Activated gamma-delta T cell treated with Interleukin-2 at 50 U/mL for 16 hours (primary cell): ENCODE measurements at regions not wholly inside any gene's neighbourhood (a gene's known extent, or its start where the extent isn't known, plus 50 kb on each side); places are given as distances from the start of the nearest gene placed in this dataset.
A peak's percentile ranks its signal among the peaks of the same experiment; 100 is the strongest.

Experiments used
- DNase-seq: peaks from one replicate; pipeline ENCODE4 v3.0.0-alpha.2; 2020

GRCh38 chr6:142500250-142500786 is 198.5 kb downstream of the ADGRG6 start:
- no peak for DNase-seq

GRCh38 chr6:142501795-142502194 is 200.0 kb downstream of the ADGRG6 start:
- DNase-seq: no peak

DNA sequence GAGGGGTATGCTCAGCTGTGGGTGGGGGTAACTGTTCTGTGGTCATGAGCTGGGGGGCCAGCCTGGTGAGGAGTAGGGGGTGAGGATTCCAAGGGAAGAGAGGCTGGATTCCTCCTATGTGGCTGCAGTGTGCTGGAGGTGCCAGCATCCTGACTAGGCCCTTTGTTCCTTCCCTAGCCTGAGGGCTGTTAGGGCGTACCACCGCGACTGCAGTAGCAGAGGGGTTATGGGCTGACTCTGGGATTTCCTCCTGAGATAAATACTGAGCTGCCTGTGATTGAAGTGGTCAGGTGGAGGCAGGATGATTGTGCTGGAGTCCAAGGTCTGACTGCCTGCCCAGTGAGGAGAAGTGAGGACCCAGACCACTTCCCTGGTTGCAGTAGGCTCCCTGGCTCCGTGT is 205.3 kb downstream of the ADGRG6 start:
- no peak for DNase-seq

DNA sequence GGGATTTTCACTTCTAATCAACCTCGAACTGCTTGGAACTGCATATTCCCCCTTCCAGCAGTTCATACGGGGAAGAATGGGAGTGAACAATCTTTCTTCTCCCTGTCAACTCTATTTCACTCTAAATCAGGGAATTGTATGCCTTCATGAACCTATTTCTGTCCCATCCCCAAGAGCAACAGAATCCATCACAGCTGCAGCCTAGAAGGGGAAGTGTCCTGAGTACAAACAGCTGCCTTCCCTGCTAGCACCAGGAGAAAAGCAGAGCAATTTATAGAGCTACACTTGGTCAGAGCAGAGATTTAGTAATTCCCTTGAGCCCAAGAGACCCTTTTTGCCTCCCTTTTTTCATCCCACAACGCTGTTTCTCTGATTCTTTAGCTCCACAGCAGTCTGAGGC is 208.4 kb downstream of the ADGRG6 start:
- no peak for DNase-seq

- DNase-seq: no peak
Measured at GRCh38 chr6:142518126-142518525, 216.3 kb downstream of the ADGRG6 start.

DNA sequence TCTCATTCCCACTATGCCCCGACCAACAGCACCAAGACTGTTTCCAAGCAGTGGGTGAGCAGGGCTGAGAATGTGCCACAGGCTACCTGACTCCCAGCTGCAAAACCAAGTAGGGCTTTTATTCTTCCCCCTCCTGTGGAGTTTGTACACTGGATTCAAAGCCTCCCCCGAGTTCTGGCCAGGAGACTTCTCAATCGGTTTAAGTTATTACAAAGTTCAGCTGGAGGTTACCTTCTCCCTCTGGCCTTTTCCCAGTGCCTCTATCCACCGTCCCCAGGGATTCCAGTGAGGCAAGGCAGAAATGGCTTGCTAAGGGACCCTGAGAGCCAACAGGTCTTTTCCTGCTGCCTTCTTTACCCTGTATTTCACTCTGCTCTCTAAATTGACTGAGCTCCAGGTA is 217.0 kb downstream of the ADGRG6 start:
- DNase-seq: no peak

DNA sequence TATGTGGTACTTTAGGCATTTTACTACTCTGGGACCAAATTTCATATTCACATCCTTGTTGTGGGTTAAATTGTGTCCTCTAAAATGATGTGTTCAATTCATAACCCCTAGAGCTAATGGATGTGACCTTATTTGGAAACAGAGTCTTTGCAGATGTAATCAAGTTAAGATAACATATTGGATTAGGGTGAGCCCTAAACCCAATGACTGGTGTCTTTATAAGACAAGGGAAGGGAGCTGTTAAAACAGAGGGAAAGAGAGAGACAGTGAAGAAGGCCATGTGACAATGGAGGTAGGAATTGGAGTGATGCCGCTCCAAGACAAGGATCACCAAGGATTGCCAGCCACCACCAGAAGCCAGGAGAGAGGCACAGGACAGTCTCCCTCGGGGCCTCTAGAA is 220.0 kb downstream of the ADGRG6 start:
- DNase-seq: no peak

GRCh38 chr6:142523515-142524375 is 221.9 kb downstream of the ADGRG6 start:
- DNase-seq: no peak

DNA sequence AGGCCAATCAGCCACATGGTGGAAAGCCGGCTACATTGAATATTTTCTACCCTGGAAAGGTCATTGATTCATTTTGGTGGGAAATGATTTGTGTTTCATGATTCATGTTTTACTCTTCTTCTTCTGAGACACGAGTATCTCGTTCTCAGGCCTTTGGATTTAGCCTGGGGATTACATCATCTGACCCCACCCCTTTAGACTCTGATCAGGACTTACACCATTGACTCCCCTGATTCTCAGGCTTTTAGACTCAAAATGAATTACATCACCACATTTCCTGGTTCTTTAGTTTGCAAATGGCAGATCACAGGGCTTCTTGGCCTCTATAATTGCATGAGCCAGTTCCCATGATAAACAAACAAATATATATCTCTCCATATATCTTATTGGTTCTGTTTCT is 228.8 kb downstream of the ADGRG6 start:
- DNase-seq: no peak

- DNase-seq: no peak
Measured at GRCh38 chr6:142531727-142532126, 229.9 kb downstream of the ADGRG6 start.

- DNase-seq: no peak
Measured at GRCh38 chr6:142534076-142534475, 232.3 kb downstream of the ADGRG6 start.

DNA sequence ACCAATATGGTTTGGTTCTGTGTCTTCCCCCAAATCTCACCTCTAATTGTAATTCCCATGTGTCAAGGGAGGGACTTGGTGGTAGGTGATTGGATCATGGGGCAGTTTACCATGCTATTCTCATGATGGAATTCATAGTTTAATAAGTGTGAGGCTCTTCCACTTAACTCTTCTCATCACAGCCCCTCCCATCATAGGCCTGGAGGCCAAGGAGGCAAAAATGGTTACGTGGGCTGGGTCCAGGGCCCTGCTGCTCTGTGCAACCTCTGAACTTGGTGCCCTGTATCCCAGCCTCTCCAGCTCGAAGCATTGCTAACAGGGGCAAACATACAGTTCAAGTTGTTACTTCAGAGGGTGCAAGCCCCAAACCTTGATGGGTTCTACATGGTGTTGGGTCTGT is 232.7 kb downstream of the ADGRG6 start:
- DNase-seq: no peak

- DNase-seq: no peak
Measured at GRCh38 chr6:142537612-142538478, 236.0 kb downstream of the ADGRG6 start.

- DNase-seq: no peak
Measured at GRCh38 chr6:142542704-142543233, 241.0 kb downstream of the ADGRG6 start.

DNA sequence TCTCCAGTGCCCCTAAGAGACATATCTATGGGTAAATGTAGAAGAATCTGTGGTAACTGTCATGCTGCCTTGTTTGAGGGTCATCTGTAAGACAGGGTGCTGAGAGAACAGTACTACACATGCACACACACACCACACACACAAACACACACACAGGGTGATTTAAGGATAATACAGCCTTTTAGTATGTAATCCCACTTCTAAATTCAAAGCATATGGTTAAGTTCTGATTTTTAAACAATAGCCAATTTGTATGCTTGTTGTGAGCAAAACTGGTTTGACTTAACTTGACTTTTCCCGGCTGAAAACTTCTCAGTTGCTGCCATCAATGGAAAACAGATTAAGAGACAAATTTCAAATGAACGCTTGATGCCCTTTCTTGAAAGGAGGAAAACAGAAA is 241.8 kb downstream of the ADGRG6 start:
- DNase-seq: no peak

GRCh38 chr6:142544199-142544838 is 242.5 kb downstream of the ADGRG6 start:
- DNase-seq: no peak

- no peak for DNase-seq
Measured at GRCh38 chr6:142545147-142545546, 243.3 kb downstream of the ADGRG6 start.

DNA sequence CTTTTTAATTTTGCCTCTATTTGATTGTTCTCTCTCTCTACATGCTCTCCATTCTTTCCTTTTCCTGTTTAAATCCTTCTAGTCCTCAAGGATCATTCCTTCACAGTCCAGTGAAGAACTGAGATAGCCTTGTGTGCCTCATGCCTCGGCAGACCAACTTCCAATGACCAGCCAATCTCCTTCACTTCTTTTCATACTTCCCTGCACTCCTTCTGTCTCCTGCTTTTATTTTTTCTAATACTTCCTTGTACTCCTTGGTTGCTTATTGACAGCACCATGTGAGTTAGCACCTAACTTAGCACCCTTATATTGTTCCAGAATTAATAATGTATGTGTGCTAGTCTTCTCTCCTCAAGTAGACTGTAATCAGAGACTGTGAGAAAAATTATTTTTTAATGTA is 246.8 kb downstream of the ADGRG6 start:
- no peak for DNase-seq

GRCh38 chr6:142550310-142551063 is 248.7 kb downstream of the ADGRG6 start:
- DNase-seq: no peak

- peak; percentile 17 for DNase-seq
Measured at GRCh38 chr6:142551274-142551811, 249.5 kb downstream of the ADGRG6 start.

DNA sequence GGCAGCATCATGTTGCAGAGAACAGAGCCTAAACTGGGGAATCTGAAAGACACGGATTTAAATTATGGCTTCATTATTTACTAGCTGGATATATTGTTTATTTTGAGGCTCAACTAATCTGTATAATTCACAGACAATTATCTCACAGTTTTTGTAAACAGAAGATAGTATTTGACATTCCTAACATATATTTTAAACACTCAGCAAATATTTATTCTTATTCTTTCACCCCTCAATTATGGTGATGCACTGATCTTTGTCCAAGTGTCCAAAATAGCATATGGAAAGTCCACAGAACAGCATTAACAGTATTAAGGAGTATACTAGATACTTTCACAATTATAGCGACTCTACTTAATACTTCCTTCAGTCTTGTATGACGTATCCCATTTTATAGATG is 257.0 kb downstream of the ADGRG6 start:
- DNase-seq: no peak
